ENCODE measurements at regions not wholly inside any gene's neighbourhood (a gene's known extent, or its start where the extent isn't known, plus 50 kb on each side); places are given as distances from the start of the nearest gene placed in this dataset.

- in situ Hi-C loops (cut with HindIII; ENCODE audit: low pct_unique_long_range_greater_than_20kb, low sequenced_read_pairs): no loop called here
- ChIA-PET CTCF (no interaction called here), POLR2A (no interaction called here)
- Histone ChIP-seq H3K4me3 (ENCODE audit: low read depth in 2 of 2, low read length in 2 of 2) (no peak overlapping the region), H3K36me3 (ENCODE audit: control insufficient read depth, insufficient read depth, low read length) (no peaks in the 10 kb centered on the region), H3K27ac (ENCODE audit: low read length) (no peak overlapping the region), H3K4me1 (ENCODE audit: control insufficient read depth, insufficient read depth, low read length) (no peaks in the 10 kb centered on the region), H3K9me3 (ENCODE audit: control insufficient read depth, insufficient read depth, low read depth, low read length) (no peaks in the 10 kb centered on the region), H3K27me3 (ENCODE audit: control insufficient read depth, insufficient read depth, low read length) (no peaks in the 10 kb centered on the region)
- no TSS peak for BruUV-seq (replicated peaks)
- TF ChIP-seq SIN3A (IDR thresholded peaks at IDR 0.05; ENCODE audit: borderline replicate concordance, insufficient read depth, low read depth, low read length) (no peak), POLR2AphosphoS5 (IDR thresholded peaks at IDR 0.05; ENCODE audit: low read depth, low read length) (no peak)
- TF ChIP-seq, protein P1, sequence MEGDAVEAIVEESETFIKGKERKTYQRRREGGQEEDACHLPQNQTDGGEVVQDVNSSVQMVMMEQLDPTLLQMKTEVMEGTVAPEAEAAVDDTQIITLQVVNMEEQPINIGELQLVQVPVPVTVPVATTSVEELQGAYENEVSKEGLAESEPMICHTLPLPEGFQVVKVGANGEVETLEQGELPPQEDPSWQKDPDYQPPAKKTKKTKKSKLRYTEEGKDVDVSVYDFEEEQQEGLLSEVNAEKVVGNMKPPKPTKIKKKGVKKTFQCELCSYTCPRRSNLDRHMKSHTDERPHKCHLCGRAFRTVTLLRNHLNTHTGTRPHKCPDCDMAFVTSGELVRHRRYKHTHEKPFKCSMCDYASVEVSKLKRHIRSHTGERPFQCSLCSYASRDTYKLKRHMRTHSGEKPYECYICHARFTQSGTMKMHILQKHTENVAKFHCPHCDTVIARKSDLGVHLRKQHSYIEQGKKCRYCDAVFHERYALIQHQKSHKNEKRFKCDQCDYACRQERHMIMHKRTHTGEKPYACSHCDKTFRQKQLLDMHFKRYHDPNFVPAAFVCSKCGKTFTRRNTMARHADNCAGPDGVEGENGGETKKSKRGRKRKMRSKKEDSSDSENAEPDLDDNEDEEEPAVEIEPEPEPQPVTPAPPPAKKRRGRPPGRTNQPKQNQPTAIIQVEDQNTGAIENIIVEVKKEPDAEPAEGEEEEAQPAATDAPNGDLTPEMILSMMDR (IDR thresholded peaks at IDR 0.05): no peak
- ATAC-seq (no peak), DNase-seq (ENCODE audit: low read depth, low spot score) (no peak)
- intact Hi-C loops (cut with micrococcal nuclease; ENCODE audit: unreplicated experiment): no loop called here
These were observed 189.8 kb upstream of the CEP162 start for GRCh38 chr6:84417260-84417659.

GRCh38 chr6:84416043-84416657 is 188.7 kb upstream of the CEP162 start:
- no peak overlapping the region for H3K4me3 ChIP-seq (ENCODE audit: low read depth in 2 of 2, low read length in 2 of 2)
- ATAC-seq (no peak), DNase-seq (ENCODE audit: low read depth, low spot score) (no peak)
- POLR2A ChIA-PET: no interaction called here
- CTCF ChIA-PET: no interaction called here
- in situ Hi-C loops (cut with HindIII; ENCODE audit: low pct_unique_long_range_greater_than_20kb, low sequenced_read_pairs): no loop called here
- intact Hi-C loops (cut with micrococcal nuclease; ENCODE audit: unreplicated experiment): no loop called here
- H3K36me3 ChIP-seq (ENCODE audit: control insufficient read depth, insufficient read depth, low read length): no peaks in the 10 kb centered on the region
- no peaks in the 10 kb centered on the region for H3K27me3 ChIP-seq (ENCODE audit: control insufficient read depth, insufficient read depth, low read length)
- H3K4me1 ChIP-seq (ENCODE audit: control insufficient read depth, insufficient read depth, low read length): no peaks in the 10 kb centered on the region
- no peak overlapping the region for H3K27ac ChIP-seq (ENCODE audit: low read length)
- H3K9me3 ChIP-seq (ENCODE audit: control insufficient read depth, insufficient read depth, low read depth, low read length): no peaks in the 10 kb centered on the region
- BruUV-seq (replicated peaks): no TSS peak
- TF ChIP-seq TCF7L2 (IDR thresholded peaks at IDR 0.05; ENCODE audit: low read depth, low read length) (no peak), POLR2AphosphoS5 (IDR thresholded peaks at IDR 0.05; ENCODE audit: low read depth, low read length) (no peak), SIN3A (IDR thresholded peaks at IDR 0.05; ENCODE audit: borderline replicate concordance, insufficient read depth, low read depth, low read length) (no peak)
- TF ChIP-seq, protein P2, sequence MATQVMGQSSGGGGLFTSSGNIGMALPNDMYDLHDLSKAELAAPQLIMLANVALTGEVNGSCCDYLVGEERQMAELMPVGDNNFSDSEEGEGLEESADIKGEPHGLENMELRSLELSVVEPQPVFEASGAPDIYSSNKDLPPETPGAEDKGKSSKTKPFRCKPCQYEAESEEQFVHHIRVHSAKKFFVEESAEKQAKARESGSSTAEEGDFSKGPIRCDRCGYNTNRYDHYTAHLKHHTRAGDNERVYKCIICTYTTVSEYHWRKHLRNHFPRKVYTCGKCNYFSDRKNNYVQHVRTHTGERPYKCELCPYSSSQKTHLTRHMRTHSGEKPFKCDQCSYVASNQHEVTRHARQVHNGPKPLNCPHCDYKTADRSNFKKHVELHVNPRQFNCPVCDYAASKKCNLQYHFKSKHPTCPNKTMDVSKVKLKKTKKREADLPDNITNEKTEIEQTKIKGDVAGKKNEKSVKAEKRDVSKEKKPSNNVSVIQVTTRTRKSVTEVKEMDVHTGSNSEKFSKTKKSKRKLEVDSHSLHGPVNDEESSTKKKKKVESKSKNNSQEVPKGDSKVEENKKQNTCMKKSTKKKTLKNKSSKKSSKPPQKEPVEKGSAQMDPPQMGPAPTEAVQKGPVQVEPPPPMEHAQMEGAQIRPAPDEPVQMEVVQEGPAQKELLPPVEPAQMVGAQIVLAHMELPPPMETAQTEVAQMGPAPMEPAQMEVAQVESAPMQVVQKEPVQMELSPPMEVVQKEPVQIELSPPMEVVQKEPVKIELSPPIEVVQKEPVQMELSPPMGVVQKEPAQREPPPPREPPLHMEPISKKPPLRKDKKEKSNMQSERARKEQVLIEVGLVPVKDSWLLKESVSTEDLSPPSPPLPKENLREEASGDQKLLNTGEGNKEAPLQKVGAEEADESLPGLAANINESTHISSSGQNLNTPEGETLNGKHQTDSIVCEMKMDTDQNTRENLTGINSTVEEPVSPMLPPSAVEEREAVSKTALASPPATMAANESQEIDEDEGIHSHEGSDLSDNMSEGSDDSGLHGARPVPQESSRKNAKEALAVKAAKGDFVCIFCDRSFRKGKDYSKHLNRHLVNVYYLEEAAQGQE (IDR thresholded peaks at IDR 0.05; ENCODE audit: insufficient read depth in 1 of 2, low read depth in 2 of 2, low read length in 1 of 2): no peak
- TF ChIP-seq, protein P1 (IDR thresholded peaks at IDR 0.05): no peak
